GM12878 (cell line): ENCODE measurements at regions not wholly inside any gene's neighbourhood (a gene's known extent, or its start where the extent isn't known, plus 50 kb on each side); places are given as distances from the start of the nearest gene placed in this dataset.

Source experiments
- ATAC-seq: fragments of 200-7000 bp; cut with Tn5 transposase; 3 replicates; pipeline ENCODE4 v1.9.1; 2020; ENCODE audit warnings: mild to moderate bottlenecking, moderate library complexity
- BruUV-seq: library from RNA; stranded (reverse); fragments of 400-500 nt; replicated peaks from 2 replicates; lab custom pipeline; 2021; lab: Mats Ljungman, UMichigan
- CTCF ChIA-PET: fragments of 300-600 bp; sonication (Branson Sonifier 250); formaldehyde crosslinking; extraction: SDS; loops from one replicate; lab custom pipeline; 2021; ENCODE audit warnings: inconsistent platforms; lab: Yijun Ruan, JAX
- POLR2A ChIA-PET: fragments of 350-600 bp; formaldehyde crosslinking; extraction: SDS; loops from one replicate; lab custom pipeline; 2021; ENCODE audit warnings: inconsistent platforms; lab: Charles Lee
- RAD21 ChIA-PET: fragments of 300-600 bp; sonication (Branson Sonifier 250); formaldehyde crosslinking; loops from one replicate; lab custom pipeline; 2023; ENCODE audit warnings: antibody characterized with exemption; ENCODE audit not compliant: unreplicated experiment; lab: Charles Lee
- SMC1A ChIA-PET: fragments of 300-600 bp; sonication (Branson Sonifier 250); formaldehyde crosslinking; loops from one replicate; lab custom pipeline; 2023; ENCODE audit not compliant: unreplicated experiment, uncharacterized antibody; lab: Charles Lee
- DNase-seq: peaks from one replicate; pipeline ENCODE4 v3.0.0-alpha.2; 2011; ENCODE audit warnings: low read depth, low spot score
- FAIRE-seq: peaks from 3 replicates; lab custom pipeline; 2011; peaks lifted over from hg19 to GRCh38; lab: Jason Lieb, UNC
- H2AFZ ChIP-seq: 2 replicates; pipeline ENCODE4 v1.6.0; 2011; ENCODE audit warnings: low read depth, low read length, control low read depth; ENCODE audit not compliant: control insufficient read depth
- H3K27ac ChIP-seq: 2 replicates; pipeline ENCODE4 v1.5.1; 2011; ENCODE audit warnings: control low read depth; ENCODE audit not compliant: control insufficient read depth, insufficient read depth
- H3K27me3 ChIP-seq, 2 experiments: replicated peaks in 1 of 2; 2 replicates each; pipeline versions ENCODE4 v1.6.0 to v1.6.1; 2011; ENCODE audit warnings: low read length in 1 of 2; ENCODE audit not compliant: control insufficient read depth in 2 of 2, insufficient read depth in 2 of 2
- H3K36me3 ChIP-seq, 2 experiments: 2 replicates each; pipeline ENCODE4 v1.5.1; 2011; ENCODE audit warnings: low read length in 1 of 2; ENCODE audit not compliant: control insufficient read depth in 2 of 2, insufficient read depth in 2 of 2
- H3K4me1 ChIP-seq: 2 replicates; pipeline ENCODE4 v1.6.1; 2011; ENCODE audit warnings: mild to moderate bottlenecking, low read length, moderate library complexity, mixed read lengths; ENCODE audit not compliant: control insufficient read depth, insufficient read depth
- H3K4me2 ChIP-seq: 2 replicates; pipeline ENCODE4 v1.6.0; 2011; ENCODE audit warnings: control low read depth; ENCODE audit not compliant: control insufficient read depth, insufficient read depth
- H3K4me3 ChIP-seq: fragments of 200-600 bp; sonication (generic); 2 replicates; pipeline ENCODE4 v1.5.1; 2016
- H3K79me2 ChIP-seq: 2 replicates; pipeline ENCODE4 v1.6.0; 2011; ENCODE audit warnings: low read length; ENCODE audit not compliant: control insufficient read depth, insufficient read depth
- H3K9ac ChIP-seq: 2 replicates; pipeline ENCODE4 v1.8.0; 2011; ENCODE audit warnings: low read length, control low read depth, mixed read lengths; ENCODE audit not compliant: control insufficient read depth, insufficient read depth
- H3K9me3 ChIP-seq: replicated peaks from 3 replicates; pipeline ENCODE4 v1.5.1; 2011; ENCODE audit warnings: mild to moderate bottlenecking, low read length; ENCODE audit not compliant: control insufficient read depth, insufficient read depth
- H4K20me1 ChIP-seq: 2 replicates; pipeline ENCODE4 v1.6.0; 2011; ENCODE audit not compliant: control insufficient read depth, insufficient read depth
- ATF7 ChIP-seq: fragments of 450-650 bp; IDR thresholded peaks from 2 replicates; pipeline ENCODE4 v1.6.1; 2016; ENCODE audit warnings: low read depth, mild to moderate bottlenecking
- CBX3 ChIP-seq: fragments of 200-600 bp; sonication (generic); IDR thresholded peaks from 2 replicates; pipeline ENCODE4 v1.6.1; 2016; ENCODE audit warnings: low read depth, borderline replicate concordance
- CBX5 ChIP-seq: sonication (generic); IDR thresholded peaks from 2 replicates; pipeline ENCODE4 v1.6.1; 2016; ENCODE audit warnings: low read depth, moderate library complexity, mild to moderate bottlenecking, inconsistent platforms
- CREM ChIP-seq: IDR thresholded peaks from 2 replicates; pipeline ENCODE4 v1.6.1; 2014; ENCODE audit warnings: antibody characterized with exemption, low read depth
- EED ChIP-seq: sonication (generic); IDR thresholded peaks from 2 replicates; pipeline ENCODE4 v1.6.1; 2016; ENCODE audit warnings: antibody characterized with exemption, low read depth
- ESRRA ChIP-seq: IDR thresholded peaks from 2 replicates; pipeline ENCODE4 v1.6.1; 2012; ENCODE audit warnings: mild to moderate bottlenecking, low read length, improper control_type of control experiment
- FOXK2 ChIP-seq: fragments of 450-650 bp; IDR thresholded peaks from 2 replicates; pipeline ENCODE4 v1.6.1; 2017; ENCODE audit warnings: mild to moderate bottlenecking, moderate library complexity
- IKZF2 ChIP-seq, 2 experiments: fragments of 450-650 bp; IDR thresholded peaks; 2 replicates each; pipeline ENCODE4 v1.6.1; 2017; ENCODE audit warnings: mild to moderate bottlenecking in 2 of 2, moderate library complexity in 2 of 2
- MLLT1 ChIP-seq: fragments of 450-650 bp; IDR thresholded peaks from 2 replicates; pipeline ENCODE4 v1.6.1; 2016; ENCODE audit warnings: mild to moderate bottlenecking
- POLR2AphosphoS5 ChIP-seq: IDR thresholded peaks from 2 replicates; pipeline ENCODE4 v1.6.1; 2011; ENCODE audit warnings: mild to moderate bottlenecking, low read length, inconsistent platforms
- POU2F2 ChIP-seq: IDR thresholded peaks from 3 replicates; pipeline ENCODE4 v1.6.1; 2011; ENCODE audit warnings: low read depth, mild to moderate bottlenecking, low read length, borderline replicate concordance
- RB1 ChIP-seq: fragments of 450-650 bp; formaldehyde crosslinking; IDR thresholded peaks from 2 replicates; pipeline ENCODE4 v1.6.1; 2017; ENCODE audit warnings: mild to moderate bottlenecking, borderline replicate concordance
- YY1 ChIP-seq: IDR thresholded peaks from 2 replicates; pipeline ENCODE4 v1.6.1; 2011; ENCODE audit warnings: low read depth, mild to moderate bottlenecking, low read length
- ZNF274 ChIP-seq: IDR thresholded peaks from one replicate; pipeline ENCODE4 v1.8.0; 2011; ENCODE audit not compliant: insufficient read length, insufficient read depth
- ZNF687 ChIP-seq: fragments of 450-650 bp; IDR thresholded peaks from 2 replicates; pipeline ENCODE4 v1.6.1; 2017; ENCODE audit warnings: mild to moderate bottlenecking, moderate library complexity
- ZSCAN29 ChIP-seq: fragments of 450-650 bp; IDR thresholded peaks from 2 replicates; pipeline ENCODE4 v1.6.1; 2017; ENCODE audit warnings: mild to moderate bottlenecking, moderate library complexity
- WGBS: methylation state at CpG from one replicate; pipeline ENCODE4 v1.1.6; 2016; ENCODE audit warnings: low lambda C conversion rate; ENCODE audit not compliant: insufficient replicate concordance, insufficient coverage; ENCODE audit errors: missing lambda C conversion rate; 5-methylcytosine and 5-hydroxymethylcytosine counted together
- in situ Hi-C: fragments of 300-500 bp; cut with MboI; formaldehyde crosslinking; loops from 9 replicates; pipeline ENCODE4 v1.14.3; 2018; ENCODE audit warnings: mixed read lengths
- intact Hi-C: fragments of 100-400 bp; cut with micrococcal nuclease; formaldehyde crosslinking; loops from one replicate; pipeline ENCODE4 v1.14.2; 2022; ENCODE audit not compliant: unreplicated experiment

- 0 out of 2 replicates have a peak, but pooled peaks have one; percentile 13 for TF ChIP-seq MLLT1
- TF ChIP-seq IKZF2 (IDR thresholded peaks at IDR 0.05) = peak; percentile 42 to 52; a peak in 2 of 4 replicates
- no peak for TF ChIP-seq ZNF274
- TF ChIP-seq ATF7 = no peak
- TF ChIP-seq YY1 = 0 out of 2 replicates have a peak, but pooled peaks have one; percentile 5
- TF ChIP-seq EED = peak; percentile 71
- no peak for TF ChIP-seq CBX5
- no peak for TF ChIP-seq FOXK2
- TF ChIP-seq CREM = no peak
Observed at GRCh38 chr9:1871626-1872419, 143.3 kb upstream of the SMARCA2 start (continued).

GRCh38 chr9:1875251-1875851 is 139.8 kb upstream of the SMARCA2 start:
- Histone ChIP-seq H3K27me3 (no peaks in the 10 kb centered on the region), H3K9ac (peak overlapping the region; percentile 58), H3K9me3 (no peaks in the 10 kb centered on the region), H4K20me1 (no peaks in the 10 kb centered on the region), H3K4me1 (peaks cover 61% of the 10 kb centered on the region), H3K27ac (peak overlapping the region; percentile 98), H3K4me3 (peak overlapping the region; percentile 37), H3K79me2 (peaks cover 2% of the 10 kb centered on the region), H2AFZ (no peak overlapping the region), H3K36me3 (no peaks in the 10 kb centered on the region), H3K4me2 (peak overlapping the region; percentile 70)
- SMC1A ChIA-PET = interaction anchor here (0.9 to 3.3 kb wide), 20 partner anchors 8 to 415 kb away, joined by 3 to 41 read pairs (median 4); no protein-coding TSS in a partner anchor
- POLR2A ChIA-PET = interaction anchor here (0.8 to 2.0 kb wide), 8 partner anchors 31 to 179 kb away, joined by 3 to 14 read pairs (median 4); partner anchors contain the start of gene SMARCA2
- DNase-seq = peak; percentile 51
- TSS peak; percentile 75 for BruUV-seq
- CTCF ChIA-PET = interaction anchor here (0.8 to 9.2 kb wide), 9 partner anchors 13 to 609 kb away, joined by 3 to 94 read pairs (median 4); no protein-coding TSS in a partner anchor
- no peak for FAIRE-seq
- intact Hi-C loops = loop anchor here (5.0 to 10.0 kb wide), 2 partner anchors 282 to 981 kb away; no protein-coding TSS in a partner anchor
- WGBS = 11% methylated on average over 8 of the region's 8 CpGs
- RAD21 ChIA-PET = interaction anchor here (0.7 to 3.3 kb wide), 17 partner anchors 11 to 404 kb away, joined by 3 to 40 read pairs (median 4); no protein-coding TSS in a partner anchor
- in situ Hi-C loops = loop anchor here (5.0 kb wide), 3 partner anchors 62 to 182 kb away; no protein-coding TSS in a partner anchor
- peak; percentile 1 for ATAC-seq
- TF ChIP-seq POU2F2 = 0 out of 3 replicates have a peak, but pooled peaks have one; percentile 32
- TF ChIP-seq ESRRA = no peak
- TF ChIP-seq YY1 = peak; percentile 35; the same call in 1 of the 2 replicates
- 0 out of 2 replicates have a peak, but pooled peaks have one; percentile 23 for TF ChIP-seq RB1
- TF ChIP-seq ZNF687 = peak; percentile 73; the same call in 1 of the 2 replicates
- peak; percentile 28; the same call in 1 of the 2 replicates for TF ChIP-seq POLR2AphosphoS5
- TF ChIP-seq CBX3 = no peak
- TF ChIP-seq ZSCAN29 = no peak; the same call in 1 of the 2 replicates
